HG03432 (cell line): ENCODE measurements at regions not wholly inside any gene's neighbourhood (a gene's known extent, or its start where the extent isn't known, plus 50 kb on each side); places are given as distances from the start of the nearest gene placed in this dataset.

Source experiments
- ATAC-seq: cut with Tn5 transposase; IDR thresholded peaks from one replicate; pipeline ENCODE4 v1.9.1; 2021; ENCODE audit warnings: mild to moderate bottlenecking, moderate library complexity; ENCODE audit not compliant: unreplicated experiment

DNA sequence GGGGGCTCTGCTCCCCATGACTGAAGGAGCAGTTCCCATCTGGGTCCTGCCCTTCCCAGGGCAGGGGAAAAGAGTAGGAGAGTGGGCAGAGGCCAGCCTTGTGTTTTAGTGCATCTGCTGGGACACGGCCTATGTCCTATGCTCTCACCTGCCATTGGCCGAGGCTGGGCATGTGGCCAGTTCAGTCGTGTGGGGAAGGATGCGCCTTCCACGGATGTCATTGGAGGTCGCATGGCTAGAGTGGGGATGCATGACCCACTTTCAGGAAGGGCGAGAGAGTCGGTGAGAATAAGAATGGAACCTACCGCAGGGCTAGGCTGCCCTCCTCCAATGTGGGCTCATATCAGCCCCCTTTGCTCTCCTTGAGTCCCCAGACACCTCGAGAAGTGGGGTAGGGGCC, 70.9 kb upstream of the HAAO start:
- ATAC-seq = no peak

DNA sequence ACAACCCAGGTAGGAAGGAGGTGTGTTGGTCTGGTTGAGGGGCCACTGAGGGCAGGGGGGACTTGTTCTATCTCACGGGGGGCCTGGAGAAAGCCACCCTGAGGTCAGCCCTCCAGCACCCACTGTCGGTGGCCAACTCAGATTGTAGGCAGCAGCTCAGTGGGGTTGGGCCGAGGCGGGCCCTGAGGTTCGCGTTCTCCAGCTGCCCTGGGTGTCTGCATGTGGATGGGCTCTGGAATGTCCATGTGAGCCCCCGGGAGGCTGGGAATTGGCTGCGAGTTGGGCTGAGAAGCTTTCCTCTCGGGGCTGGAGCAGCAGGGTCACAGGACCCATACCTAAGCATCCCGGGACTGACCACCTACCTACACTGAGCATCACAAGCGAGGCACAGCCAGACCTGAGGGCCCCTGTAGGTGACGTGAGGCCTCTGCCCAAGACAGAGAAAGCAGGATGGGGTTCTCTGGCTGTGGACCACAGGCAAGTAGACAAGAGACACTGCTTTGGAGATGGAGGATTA, 70.3 kb upstream of the HAAO start:
- no peak for ATAC-seq

DNA sequence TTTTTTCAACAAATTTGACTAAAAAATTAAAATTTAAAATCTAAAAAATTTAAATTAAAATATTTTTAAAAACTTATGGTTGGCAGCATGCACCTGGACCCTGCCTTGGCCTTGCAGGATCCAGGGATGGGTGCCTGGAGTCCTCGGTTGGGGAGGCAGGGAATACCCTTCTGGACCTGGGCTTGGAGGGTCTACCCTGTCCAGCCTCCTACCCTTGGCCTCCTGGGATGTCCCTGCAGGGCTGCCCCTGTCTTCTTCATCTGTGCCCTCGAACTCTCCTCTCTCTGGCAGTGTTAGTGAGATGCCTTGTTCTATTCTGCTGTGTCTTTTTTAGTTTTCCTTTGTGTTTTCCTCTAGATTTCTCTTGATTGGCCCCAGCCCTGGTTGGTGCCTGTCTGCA, 68.9 kb upstream of the HAAO start:
- ATAC-seq = no peak

DNA sequence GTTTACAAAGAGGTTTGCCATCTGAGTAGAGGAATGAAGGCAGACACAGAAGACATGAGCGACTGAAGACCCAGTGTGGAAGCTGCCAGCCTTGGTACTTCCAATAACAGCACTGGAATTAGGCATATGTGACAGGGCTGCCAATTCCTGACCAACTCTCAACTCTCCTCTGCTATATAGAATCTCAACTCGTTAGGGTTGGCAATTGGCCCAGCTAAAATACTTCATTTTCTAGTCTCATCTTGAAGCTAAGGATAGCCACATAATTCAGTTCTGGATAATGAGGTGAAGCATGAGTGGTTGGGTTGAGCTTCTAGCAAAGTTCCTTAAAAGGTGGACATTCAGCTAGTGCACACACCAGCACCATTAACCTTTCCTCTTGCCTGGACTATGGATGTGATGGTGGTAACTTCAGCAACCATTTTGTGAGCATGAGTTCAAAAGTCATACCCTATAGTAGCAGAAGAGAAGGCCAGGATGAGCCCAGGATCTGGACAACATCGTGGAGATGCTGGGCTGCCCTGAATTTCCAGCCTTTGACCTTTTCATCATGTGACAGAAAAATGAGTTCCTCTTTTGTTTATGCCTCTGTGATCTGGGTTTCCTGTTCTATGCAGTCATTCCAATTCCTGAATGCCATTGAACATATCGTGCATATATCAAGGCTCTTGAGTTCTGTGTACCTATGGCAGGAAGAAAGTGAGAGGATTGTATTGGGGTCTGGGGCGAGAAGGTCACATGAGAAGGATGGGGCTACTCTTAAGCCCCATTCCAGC, 68.1 kb upstream of the HAAO start:
- no peak for ATAC-seq

DNA sequence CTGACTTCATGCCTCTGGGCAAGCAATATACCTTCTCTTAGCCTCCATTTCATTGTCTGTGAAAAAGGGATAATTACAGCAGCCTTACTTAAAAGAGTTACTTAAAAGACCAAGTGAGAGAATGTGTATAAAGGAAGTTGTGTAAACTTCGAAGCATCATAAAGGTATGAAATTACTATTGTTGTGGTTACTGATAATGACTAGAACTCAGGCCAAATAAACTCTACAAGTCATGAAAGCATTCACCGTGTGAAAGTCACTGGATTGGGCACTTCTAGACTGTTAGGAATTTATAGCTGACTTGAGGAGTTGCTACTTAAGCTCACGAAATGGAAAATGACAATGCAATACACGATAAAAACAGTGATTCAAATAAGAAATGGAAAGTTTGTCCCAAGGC, 67.4 kb upstream of the HAAO start:
- no peak for ATAC-seq

DNA sequence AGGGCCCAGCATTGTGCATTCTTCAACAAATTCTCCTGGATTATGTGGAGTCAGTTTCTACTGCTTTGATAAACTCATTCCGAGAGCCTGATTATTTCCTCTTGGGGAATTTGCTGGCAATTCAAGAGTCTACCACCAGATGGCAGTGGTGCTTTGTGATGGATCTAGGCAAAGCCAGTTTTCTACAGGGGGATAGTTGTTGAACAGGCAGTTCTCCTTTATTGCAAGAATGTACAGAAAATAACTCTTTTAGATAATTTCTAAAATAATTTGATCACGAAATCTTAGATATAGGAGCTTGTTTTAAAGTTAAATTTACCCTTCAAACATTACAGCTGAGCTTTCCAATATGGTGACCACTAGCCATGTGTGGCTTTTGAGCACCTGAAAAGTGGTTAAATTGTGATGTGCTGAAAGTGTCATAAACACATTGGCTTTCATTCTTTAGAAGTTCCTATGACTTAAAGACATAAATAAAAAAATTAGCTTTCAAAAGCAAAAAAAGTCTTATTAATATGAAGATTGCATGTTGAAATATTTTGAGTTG, 66.7 kb upstream of the HAAO start:
- no peak for ATAC-seq

DNA sequence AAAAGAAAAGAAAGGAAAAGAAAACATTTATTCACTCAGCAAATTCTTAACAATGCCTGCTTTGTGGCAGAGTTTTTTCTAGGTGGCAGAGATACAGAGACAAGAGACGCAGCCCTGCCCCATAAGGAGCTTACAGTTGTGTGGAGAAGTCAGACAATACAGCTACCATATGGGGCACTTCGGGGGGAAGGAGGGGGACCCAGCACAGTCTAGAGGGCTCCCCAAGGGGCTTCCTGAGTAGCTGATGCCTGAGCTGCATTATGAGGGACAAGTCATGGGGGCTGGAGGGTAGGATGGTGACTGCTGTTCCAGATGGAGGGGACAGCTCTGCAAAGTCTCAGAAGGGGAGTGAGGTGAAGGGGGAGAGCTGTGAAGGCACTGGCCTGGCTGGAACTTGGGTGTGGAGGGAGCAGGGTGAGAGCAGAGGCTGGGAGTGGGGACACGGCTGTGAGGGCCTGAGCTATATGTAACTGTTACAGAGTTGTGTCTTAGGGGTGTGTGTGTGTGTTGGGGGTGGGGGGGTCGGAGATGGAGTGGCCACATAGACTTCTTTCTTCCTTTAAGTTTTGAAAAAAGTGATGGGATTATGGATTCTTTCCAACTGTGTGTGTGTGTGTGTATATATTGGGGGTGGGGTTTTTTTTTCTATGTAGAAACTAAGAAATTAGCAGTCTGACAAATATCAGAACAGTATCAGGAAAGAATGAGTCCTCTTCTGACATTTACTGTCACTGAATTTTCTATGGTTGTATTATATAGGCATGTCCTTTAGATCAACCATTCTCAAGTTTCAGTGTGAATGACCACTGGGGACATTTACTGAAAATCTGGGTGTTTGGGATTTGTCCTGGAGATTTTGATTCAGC, 66.0 kb upstream of the HAAO start:
- ATAC-seq = no peak

DNA sequence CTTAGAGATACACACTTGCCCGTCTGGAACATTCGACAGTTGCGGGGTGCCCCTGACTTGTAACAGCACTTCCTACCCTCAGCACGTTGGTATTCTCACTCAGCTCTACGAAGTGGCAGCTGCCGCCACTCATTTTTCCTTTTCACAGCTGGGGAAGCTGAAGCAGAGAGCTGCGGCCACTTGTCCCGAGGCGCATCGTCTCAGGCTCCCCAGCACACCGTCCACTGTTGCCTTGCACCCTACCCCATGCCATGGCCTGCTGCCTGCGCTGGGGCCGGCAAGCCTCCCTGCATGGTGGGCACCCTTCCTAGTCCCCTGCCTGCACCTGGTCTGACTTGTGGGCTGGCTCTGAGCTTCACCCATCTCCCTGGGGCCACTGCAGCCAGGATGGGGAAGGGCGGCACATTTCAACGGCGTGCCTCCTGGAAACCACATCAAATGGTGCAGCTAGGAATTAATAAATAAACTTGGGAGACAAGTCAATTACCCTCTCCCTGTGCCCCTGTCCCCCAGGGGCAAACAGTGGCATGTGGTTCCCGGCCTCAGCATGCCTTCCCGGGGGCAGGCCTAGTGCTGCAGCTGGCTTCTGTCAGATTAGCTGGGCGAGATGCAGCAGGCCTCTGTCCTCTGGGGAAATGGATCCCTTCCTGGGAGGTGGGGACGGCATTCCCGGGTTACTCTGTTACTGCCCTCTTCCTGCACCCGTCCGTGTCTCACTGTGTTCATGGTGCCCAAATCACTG, 64.7 kb upstream of the HAAO start:
- ATAC-seq = no peak

DNA sequence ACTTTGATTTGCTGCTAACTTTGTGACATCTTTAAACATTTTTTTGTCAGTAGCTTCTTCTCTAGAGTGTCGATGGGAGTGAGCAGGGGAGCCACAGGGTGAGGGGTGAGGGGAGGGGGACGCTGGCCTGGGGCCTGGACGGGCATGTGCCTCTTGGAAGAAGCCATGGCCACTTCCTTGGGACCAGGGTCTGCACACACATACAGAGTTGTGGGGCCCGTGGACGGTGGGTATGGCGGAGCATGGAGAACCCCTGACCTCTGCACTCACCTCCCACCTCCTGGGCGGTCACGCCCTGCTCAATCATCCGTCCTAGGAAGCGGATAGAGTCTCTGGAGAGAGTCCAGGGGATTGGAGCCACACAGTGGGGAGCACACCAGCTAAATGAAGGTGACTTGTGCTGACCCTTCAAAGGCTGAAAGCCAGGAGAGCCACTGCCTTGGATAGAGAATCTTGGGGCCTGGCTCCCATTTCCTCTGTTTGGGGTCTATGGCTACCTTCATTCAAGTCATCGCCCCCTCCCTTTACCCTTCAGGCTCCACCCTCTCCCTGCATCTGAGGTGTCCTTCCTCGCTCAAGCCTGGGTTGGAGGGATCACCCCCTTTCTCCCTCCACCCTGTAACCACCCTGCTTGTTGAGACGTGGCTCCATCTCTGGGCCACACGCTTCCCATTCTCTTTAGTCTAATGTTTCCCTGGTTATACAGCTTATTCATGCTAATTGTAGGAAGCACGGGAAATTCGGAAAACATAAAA, 63.9 kb upstream of the HAAO start:
- ATAC-seq = no peak

DNA sequence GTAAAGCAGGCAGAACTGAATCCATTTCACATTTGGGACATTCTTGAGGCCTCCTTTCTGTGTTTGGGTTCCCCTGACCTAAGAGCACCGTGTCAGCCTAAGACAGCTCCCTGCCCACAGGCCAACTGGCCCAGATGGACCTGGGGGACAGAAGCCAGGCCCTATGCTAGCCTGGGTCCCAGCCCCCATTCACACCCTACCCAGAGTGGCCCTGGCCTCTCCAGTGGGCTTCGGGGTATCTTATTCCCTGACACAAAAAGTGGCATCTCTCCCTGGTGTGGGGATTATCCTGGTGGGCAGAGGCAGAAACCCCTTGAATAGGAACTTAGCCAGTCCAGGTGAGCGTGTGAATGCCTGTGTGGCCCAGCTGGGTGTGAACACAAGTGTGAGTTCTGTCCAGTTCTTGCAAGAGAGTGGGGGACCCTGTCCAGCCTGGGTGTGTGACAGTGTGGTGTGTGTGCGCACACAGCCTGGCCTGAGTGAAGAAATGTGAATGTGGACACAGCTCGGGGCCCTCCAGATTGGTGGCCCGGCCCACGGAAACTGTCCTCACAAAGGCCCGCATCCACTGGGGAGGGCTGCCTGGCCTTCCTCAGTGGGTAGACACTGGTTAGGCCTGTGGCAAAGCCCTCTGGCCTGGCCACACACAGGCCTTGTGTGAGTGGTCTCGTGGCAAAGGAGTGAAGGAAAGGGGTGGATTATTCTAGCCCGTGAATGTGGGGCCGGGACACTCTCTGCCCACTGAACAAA, 63.0 kb upstream of the HAAO start:
- no peak for ATAC-seq

DNA sequence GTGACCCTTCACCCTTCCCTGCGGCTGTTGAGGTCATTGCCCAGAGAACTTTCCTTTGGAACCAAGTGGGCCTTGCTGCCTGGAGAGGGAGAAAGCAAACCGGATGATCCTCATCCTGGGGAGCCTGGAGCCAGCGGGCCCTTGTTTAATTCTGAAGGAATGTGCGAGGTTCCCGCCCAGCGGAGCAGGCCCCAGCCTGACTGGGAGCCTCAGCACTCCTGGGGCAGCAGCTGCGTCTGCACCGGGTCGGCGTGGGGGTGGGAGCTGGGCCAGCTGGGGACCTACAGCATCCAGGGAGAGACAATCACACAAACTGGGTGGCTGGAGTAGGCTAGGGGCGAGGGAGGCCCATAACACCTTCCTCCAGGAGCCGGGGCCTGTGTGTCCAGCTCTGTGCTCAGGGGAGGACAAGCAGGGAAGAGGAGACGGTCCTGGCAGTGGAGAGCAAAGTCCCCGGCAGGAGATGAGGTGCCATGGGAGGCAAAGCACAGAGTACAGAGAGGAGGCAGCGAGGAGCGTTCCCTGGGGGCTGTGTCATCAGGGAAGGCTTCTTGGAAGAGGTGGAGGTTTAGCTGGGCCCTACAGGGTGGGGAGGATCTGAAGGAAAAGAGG, 61.9 kb upstream of the HAAO start:
- no peak for ATAC-seq

DNA sequence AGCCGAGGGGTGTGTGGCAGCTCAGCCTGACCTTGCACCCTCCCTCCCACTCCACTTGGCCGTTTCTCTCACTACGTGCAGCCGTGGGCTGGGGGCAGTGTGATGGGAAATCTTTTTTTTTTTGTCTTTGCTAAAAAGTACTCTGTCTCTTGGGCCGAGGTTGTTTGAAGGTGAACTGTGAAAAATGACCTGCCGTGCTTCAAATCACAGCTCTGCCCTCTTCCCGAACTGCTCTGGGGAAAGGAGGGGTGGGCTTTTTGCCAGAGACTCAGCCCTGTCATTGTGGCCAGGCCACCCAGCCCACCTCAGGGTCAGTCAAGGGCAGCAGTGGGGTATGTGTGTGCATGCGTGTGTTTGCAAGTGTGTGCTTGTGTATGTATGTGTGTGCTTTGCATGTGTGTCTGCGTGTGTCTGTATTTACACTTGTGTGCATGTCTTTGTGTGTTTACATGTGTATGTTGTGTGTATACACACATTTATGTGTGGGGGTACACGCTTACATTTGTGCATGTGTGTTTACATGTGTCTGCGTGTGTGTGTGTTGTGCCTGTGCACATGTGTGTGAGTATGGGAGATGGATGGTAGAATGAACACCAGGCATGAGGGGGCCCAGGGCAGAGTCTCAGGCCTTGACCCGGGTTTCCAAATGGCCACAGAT, 61.3 kb upstream of the HAAO start:
- ATAC-seq = no peak

DNA sequence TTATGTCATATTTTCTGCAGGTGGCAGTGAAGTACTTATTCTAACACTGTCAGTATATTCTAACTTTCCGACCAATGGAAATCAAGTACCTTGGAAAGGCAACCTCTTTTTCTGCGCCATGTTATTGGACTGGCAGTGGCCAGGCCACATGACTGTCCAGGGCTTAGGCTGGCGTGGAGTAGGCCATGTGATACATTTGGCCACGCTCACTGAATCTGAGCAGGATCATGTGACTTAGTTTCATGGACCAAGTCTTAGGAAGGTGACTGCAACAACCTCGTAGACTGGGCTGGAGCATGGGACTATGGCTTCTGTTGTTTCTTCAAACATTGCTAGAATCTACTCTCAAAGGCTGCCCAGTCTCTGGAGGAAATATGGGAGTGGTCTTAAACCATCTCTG, 60.4 kb upstream of the HAAO start:
- ATAC-seq = no peak

DNA sequence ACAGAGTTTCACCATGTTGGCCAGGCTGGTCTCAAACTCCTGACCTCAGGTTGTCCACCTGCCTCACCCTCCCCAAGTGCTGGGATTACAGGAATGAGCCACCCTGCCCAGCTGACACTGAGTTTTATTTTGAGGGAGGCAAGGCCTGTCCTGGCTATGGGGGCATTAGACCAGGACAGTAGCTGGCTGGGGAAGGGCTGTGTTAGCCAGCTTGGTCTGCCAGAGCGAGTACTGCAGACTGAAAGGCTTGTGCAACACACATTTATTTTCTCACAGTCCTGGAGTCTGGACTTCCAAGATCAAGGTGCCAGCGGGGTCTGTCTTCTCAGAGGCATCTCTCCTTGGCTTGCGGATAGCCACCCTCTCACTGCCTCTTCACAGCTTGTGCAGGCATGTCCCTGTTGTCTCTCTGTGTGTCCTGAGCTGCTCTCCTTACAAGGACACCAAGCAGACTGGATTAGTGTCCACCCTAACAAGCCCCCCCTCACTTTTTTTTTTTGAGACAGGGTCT, 59.4 kb upstream of the HAAO start:
- no peak for ATAC-seq

DNA sequence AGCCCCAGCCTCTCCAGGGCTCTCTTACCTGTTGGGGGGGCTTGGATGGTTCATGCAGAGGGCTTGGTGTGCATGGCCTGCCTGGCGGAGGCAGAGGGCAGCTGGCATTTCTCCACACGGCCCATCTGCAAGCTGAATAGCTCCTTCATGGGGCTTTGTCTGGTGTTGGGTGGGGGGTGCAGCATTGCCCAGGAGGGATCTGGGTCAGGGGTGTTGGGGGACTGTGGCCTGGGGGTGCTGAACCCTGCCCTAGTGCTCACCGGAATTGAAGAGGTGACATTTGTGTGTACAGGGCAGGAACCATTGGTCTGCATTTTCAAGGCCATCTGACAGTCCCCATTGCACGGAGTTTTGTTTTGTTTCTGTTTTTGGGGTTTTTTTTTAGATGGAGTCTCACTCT, 58.8 kb upstream of the HAAO start:
- ATAC-seq = no peak

DNA sequence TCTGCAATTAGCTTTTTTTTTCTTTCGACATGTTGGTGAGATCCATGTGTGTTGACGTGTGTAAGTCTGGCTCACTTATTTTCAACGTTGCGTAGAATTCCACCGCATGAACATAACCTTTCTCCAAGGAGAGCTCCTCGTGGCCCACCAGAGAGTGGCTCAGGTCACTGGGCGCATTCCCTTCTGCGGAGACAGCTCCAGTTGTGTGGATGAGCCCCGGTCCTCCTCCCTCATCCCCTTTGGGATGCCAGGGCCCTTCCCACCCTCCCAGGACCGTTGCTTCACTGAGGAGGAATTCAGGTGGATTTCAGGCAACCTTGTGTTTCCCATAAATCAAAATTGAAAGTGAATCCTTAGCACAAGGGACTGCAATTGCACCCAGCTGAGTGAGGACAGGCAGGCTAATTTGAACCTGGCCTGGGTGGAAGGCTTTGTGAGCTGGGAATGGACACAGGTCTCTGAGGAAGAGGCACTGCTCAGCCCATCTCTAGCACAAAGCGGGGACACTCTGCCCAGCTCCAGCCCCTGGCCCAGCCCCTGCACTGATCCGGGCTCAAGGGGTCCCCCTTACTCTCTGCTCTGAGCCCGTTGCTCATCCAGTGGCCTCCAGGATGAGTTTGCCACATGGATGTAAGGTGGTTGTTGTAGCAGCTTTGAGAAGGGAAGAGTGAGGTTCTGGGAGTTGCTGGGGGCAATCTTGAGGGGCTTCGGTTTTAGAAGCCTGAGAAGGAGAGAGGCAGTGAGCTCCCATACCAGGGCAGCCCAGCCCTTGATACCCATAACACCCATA, 57.8 kb upstream of the HAAO start:
- no peak for ATAC-seq

DNA sequence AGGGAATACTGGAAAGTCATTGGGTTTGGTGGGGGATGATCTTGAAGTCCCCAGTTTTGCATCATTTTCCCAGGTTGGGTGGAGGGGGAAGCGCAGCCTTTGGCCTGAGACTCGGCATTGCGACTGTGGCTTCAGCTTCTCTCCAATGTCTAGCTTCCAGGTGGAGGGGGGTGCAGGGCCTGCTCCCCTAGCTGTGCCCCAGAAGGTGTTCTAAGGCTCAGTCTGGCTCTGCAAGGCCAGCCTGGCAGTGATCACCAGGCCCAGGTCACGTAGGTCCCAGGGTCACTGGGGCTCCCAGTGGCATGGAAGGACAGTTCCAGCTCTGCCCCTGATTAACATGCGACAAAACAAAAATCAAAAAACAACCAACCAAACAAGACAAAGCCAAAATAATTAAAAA, 56.9 kb upstream of the HAAO start:
- ATAC-seq = no peak
